ENCODE measurements at regions not wholly inside any gene's neighbourhood (a gene's known extent, or its start where the extent isn't known, plus 50 kb on each side); places are given as distances from the start of the nearest gene placed in this dataset.

DNA sequence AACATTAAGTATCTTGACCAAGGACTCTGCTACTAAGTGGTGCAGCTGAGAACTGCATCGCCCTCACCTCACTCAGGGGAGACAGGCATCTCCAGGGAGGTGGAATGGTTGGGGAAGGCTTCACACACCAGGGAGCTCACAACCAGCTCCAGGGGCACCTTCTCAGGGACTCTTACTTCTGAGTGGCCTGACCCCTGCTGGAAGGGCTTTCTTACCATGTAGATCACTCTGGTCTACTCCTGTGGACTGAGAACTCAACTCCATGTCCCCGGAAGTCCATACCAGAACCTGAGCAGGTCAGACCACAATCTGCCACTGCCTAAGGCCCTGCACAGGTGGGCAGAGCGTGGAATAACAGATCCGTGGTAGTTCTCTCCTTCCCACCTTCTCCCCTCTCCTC lies 140.5 kb downstream of the TLE3 start:
- TF ChIP-seq EZH2phosphoT487 (IDR thresholded peaks at IDR 0.05; ENCODE audit: borderline replicate concordance, low read depth): no peak
- no peak for TF ChIP-seq FOXJ3 (CRISPR knock-in tag; IDR thresholded peaks at IDR 0.05)
- TF ChIP-seq, protein P1, sequence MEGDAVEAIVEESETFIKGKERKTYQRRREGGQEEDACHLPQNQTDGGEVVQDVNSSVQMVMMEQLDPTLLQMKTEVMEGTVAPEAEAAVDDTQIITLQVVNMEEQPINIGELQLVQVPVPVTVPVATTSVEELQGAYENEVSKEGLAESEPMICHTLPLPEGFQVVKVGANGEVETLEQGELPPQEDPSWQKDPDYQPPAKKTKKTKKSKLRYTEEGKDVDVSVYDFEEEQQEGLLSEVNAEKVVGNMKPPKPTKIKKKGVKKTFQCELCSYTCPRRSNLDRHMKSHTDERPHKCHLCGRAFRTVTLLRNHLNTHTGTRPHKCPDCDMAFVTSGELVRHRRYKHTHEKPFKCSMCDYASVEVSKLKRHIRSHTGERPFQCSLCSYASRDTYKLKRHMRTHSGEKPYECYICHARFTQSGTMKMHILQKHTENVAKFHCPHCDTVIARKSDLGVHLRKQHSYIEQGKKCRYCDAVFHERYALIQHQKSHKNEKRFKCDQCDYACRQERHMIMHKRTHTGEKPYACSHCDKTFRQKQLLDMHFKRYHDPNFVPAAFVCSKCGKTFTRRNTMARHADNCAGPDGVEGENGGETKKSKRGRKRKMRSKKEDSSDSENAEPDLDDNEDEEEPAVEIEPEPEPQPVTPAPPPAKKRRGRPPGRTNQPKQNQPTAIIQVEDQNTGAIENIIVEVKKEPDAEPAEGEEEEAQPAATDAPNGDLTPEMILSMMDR (IDR thresholded peaks at IDR 0.05): no peak
- TF ChIP-seq EP300 (IDR thresholded peaks at IDR 0.05; ENCODE audit: borderline replicate concordance in 1 of 2, low read depth in 1 of 2, low read length in 1 of 2): no peak
- TF ChIP-seq, protein P2, sequence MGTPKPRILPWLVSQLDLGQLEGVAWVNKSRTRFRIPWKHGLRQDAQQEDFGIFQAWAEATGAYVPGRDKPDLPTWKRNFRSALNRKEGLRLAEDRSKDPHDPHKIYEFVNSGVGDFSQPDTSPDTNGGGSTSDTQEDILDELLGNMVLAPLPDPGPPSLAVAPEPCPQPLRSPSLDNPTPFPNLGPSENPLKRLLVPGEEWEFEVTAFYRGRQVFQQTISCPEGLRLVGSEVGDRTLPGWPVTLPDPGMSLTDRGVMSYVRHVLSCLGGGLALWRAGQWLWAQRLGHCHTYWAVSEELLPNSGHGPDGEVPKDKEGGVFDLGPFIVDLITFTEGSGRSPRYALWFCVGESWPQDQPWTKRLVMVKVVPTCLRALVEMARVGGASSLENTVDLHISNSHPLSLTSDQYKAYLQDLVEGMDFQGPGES (IDR thresholded peaks at IDR 0.05; ENCODE audit: low read depth, low read length): no peak
- TF ChIP-seq SIN3A (IDR thresholded peaks at IDR 0.05; ENCODE audit: borderline replicate concordance, low read depth, low read length): no peak
- TF ChIP-seq JUND (IDR thresholded peaks at IDR 0.05): no peak

All from SK-N-SH (cell line).